ENCODE measurements at regions not wholly inside any gene's neighbourhood (a gene's known extent, or its start where the extent isn't known, plus 50 kb on each side); places are given as distances from the start of the nearest gene placed in this dataset.
"Not testable (repeated sequence)": the region's sequence is repeated elsewhere in the genome, so short reads cannot be mapped to it uniquely, and the experiment has no call there.

GRCh38 chr9:31702957-31703356 is 681.5 kb upstream of the ACO1 start:
- no peak for DNase-seq

DNA sequence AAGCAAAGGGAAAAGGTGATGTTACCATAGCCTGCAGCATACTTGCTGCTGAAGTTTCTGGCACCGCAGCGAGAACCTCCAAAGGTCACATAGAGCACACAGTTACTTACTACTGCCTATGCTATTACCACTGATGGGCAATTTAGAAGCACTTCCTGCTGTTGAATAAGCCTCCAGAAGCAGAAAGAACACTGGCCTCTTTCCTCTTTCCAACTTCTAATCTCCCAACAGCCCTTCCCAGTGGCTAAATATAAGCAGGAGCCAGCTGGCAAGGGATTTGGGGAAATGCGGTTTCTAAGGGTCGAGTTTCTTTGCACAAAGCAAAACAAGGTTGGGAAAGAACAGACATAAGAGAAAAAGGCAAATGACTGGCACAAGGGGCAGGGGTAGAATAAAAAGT is 669.2 kb upstream of the ACO1 start:
- no peak for DNase-seq

DNA sequence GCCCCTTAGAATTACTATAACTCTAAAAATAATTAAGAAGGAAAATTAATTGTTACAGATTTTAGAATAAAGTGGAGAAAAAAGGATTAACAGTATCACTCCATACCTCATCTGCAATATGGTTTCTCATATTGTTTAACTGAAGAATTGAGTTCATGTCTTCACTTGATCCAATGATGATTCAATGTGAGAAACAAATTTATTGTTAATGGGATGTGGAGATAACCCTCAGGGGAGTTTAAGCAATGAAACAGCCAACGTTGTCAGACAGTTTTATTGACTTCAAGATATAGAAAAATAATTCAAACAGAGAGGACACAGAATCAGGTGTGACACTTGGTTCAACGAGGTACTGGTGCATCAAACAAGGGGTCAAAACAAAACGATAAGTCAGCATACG is 665.2 kb upstream of the ACO1 start:
- DNase-seq, result no peak

DNA sequence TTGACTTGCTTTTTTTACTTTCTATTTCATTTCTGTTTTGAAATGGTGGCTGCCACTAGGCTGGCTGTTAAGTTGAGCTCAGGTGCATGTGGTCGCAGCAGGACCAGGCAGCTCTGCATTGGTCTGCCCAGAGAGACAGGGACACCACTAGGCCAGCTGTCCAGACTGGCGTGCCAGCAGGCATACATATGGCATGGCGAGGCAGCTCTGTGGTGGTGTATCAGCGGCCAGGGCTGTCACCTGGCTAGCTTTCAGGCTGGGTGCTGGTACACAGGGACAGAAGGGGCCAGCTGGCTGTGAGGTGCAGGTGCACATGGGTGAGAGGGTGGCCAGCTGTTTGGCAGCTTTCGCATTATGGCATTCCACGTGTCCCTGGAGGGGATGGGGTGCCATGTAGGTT is 654.0 kb upstream of the ACO1 start:
- DNase-seq, result no peak

- no peak for DNase-seq
Measured at GRCh38 chr9:31733166-31733565, 651.3 kb upstream of the ACO1 start.

GRCh38 chr9:31736581-31737179 is 647.8 kb upstream of the ACO1 start:
- no peak for DNase-seq

GRCh38 chr9:31740705-31741104 is 643.7 kb upstream of the ACO1 start:
- DNase-seq, result no peak

DNA sequence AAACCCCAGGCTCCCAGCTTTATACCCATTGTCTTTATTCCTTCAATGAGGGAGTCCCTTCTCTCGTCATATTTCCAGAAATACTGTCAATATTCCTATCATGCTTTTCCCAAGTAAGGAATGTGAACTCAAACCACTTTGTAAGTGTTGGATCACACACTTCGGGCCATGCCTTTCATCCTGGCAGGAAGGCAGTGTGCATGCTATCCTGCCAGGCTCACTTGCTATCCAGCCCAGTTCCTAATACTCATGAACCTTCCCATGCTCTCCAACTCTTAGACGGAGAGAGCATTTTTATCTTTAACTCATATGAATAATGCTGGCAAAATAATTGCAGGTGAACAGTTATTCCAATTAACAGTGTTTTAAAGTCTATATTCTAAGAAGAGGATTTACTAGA is 639.9 kb upstream of the ACO1 start:
- no peak for DNase-seq

DNA sequence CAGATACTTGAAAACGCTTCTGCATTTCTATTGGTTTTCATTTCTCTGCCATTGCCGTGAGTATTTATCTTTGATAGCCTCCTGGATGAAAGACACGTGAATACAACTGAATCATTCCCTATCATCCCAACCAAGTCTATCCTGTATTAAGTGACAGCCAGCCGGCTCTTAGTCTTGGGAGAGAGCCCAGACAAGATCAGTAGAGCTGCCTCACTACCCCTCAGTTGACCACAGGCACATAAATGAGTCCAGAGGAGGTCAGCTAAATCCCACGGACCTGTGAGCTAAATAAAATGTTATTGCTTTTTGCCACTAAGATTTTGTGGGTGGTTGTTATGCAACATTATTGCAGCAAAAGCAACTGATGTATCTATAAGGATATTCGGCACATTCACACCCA is 639.0 kb upstream of the ACO1 start:
- DNase-seq, result no peak

DNA sequence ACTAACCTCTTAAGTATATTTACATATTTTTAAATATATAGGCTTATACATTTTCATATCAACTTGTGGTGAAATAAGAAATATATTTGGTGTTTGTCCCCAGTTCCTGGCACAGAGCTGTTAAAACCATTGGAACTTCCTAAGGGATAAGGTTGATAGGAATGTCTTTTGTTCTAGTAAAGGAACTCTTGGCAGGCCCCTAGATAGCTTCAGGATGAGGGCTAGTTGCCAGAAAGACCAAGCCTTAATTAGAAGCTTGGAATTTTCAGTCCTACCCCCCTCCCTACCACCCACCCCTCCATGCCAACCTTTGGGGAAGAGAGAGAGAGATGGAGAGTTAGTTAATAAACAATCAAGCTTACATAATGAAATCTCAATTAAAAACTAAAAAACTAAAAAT is 638.6 kb upstream of the ACO1 start:
- no peak for DNase-seq

GRCh38 chr9:31753756-31754155 is 630.7 kb upstream of the ACO1 start:
- no peak for DNase-seq

DNA sequence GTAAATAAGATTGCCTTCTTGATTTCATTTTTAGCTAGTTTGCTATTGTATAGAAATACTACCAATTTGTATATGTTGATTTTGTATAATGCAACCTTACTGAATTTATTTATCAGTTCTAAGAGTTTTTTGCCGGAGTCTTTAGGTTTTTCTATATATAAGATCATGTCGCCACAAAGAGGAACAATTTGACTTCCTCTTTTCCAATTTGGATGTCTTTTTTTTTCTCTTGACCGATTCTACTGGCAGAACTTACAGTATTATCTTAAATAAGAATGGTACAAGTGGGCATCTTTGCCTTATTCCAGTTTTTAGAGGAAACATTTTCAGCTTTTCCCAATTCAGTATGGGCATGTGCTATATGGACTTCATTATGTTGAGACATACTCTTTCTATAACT is 624.7 kb upstream of the ACO1 start:
- DNase-seq, result no peak

GRCh38 chr9:31774021-31774420 is 610.4 kb upstream of the ACO1 start:
- DNase-seq, result not testable (repeated sequence)

DNA sequence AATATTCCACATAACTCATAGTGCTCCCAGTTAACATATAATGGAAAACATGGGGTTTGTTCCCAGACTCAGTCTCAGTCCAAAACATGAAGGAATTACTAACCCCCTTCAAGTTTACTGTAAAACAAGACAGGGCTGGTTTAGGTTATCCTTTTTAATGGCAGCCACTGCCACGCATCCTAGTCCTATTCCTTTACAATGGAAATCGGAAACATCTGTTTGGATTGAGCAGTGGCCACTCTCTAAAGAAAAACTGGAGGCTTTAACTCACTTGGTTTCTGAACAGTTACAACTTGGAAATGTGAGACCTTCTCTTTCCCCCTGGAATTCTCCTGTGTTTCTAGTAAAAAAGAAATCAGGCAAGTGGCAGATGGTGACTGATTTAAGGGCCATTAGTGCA is 609.9 kb upstream of the ACO1 start:
- DNase-seq, result no peak

GRCh38 chr9:31776471-31776870 is 608.0 kb upstream of the ACO1 start:
- DNase-seq, result peak; percentile 69

DNA sequence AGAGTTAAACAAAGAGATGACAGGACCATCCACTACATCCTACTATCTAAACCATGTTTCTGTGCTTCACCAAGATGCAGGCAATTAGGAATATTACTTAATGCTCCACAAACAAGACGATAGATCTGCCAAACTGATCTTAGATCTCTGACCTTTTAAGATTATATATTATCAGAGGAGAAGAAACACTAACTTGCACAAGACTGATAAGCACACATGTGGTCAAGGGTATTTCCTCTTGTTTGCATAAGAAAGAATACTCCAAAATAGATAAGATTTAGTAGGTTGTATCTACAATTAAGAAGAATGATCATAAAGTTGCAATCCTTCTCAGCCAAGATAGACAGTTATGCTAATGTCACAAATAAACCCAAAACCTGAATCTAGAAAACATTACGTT is 601.0 kb upstream of the ACO1 start:
- no peak for DNase-seq

DNA sequence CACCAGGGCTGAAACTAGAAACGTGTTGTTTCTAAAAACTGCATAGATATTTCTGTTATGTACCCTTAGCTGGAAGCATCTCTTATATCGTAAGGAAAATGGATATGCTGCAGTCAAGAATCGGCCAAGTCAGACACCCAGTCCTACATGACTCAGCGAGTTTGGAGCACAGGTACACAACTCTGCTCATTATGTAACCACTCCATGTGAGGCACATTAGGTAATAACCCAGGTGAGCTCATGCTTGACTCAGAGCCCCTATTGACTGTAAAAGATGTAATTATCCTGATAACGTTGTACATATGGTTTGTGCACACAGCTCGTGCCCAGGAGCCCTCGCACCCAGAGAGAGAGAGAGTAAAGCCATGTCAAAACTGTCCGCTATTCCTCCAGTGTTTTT is 593.7 kb upstream of the ACO1 start:
- no peak for DNase-seq

DNA sequence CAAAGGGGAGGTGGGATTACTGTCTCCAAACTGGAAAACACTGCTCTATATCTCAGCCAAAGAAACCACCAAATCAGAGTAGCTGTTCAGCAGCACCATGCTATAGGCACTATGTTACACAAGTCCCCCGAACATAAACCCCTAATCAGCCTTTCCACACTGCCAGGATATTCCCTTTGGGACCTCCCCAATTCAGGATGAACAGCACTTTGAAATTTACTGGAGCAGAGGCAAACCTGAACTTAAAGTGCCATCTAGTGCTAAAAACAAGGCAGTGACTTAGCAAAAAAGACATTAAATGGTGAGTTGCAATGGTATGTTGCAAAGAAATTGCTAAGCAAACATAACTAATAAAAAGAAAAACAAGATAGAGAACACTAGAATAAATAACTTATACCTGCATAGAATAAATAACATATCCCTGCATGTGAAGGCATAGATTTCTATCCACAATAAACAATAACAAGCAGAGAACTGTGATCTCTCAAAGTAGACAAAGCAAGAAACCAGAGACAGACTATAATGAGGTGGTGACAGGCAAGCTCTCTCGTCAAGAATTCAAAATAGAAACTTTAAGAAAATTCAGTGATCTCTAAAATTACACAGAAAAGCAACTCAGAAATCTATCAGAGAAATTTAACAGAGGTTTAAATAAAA is 584.4 kb upstream of the ACO1 start:
- DNase-seq, result no peak

DNA sequence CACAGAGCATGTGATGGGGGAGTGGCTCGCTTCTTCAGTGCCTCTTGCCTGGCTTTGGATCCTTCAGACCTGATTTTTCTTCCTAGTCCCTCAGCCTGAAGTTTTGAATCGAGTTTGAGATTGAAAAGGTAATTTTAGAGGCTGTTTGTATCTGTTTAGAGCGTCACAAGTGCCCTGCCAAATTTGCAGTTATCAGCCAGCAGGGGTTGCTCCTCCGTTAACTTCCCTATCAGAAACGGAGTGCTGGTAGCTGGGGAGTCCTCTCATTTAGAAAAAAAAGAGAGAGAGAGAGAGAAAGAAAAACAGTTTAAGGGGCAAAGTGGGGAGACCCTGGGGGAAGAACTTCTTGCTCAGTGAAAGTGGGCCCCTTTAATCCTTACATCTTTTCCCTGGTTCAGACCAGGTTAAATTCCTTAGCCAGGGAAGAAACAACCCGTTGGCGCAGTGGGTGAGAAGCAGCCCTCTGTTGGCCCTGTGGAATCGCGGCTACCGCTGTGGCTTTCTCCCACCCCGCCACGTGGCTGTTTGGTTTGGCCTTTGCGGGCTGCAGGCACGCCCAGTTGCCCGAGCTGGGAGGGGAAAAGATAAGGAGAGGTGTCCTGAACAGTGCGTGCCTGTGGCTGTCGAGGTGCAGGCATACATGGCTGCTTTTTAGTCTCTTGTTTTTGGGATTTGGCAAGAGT is 576.7 kb upstream of the ACO1 start:
- no peak for DNase-seq

- DNase-seq, result no peak
Measured at GRCh38 chr9:31808766-31809165, 575.7 kb upstream of the ACO1 start.

- DNase-seq, result no peak
Measured at GRCh38 chr9:31820426-31820825, 564.0 kb upstream of the ACO1 start.

GRCh38 chr9:31821583-31821982 is 562.9 kb upstream of the ACO1 start:
- no peak for DNase-seq

DNA sequence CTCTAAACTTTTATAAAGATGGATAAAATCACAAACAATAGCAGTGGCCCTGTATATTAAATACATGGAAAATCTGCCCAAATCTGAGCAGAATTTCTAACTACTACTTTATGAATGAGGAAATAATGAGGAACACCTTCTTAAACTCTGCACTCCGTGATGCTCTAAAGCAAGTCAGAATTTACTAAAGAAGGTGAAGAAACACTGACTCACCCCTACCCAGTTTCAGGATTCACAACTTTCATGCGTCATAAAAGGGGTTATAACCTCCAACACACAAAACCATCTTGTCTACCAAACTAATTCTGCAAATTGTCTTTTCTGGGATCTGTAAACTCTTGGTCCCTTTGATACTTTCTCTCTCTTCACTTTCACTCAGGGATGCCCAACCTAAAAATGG is 561.1 kb upstream of the ACO1 start:
- no peak for DNase-seq

DNA sequence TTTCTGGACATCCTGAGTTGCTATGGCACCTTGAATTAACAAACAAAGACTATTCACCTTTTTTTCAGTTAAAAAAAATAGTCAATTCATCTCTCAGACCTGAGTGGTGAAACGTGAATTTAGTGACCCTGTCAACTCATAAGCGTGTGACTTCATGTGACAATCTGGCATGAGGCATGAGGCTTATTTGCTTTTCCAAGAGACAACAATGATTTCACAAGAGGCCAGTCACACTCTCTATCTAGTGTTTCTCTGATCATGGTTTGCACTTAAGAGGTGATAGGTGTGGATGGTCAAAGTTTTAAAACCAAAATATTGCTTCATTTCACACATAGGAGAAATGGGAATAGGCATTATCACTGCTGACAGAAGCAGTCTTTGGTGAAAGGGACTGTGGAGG is 559.6 kb upstream of the ACO1 start:
- DNase-seq, result no peak

DNA sequence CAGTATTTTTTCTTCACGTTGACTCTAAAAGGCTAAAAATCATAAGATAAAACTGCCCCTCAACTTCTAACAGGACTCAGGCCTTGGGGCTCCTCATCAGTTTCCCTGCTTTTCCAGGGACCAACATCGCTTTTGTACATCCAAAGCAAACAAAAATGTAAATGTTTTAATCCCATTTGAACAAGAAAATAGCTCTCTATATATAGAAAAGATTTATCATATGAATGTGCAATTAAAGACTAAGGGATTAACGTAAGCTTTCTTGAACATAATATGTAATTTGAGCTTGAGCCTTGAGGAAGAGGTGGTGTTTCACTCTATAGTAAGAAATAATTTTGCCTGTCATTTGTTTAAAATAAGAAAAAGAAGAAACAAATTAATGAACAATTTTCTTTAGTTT is 547.2 kb upstream of the ACO1 start:
- DNase-seq, result no peak
